H54 (cell line): ENCODE measurements at regions not wholly inside any gene's neighbourhood (a gene's known extent, or its start where the extent isn't known, plus 50 kb on each side); places are given as distances from the start of the nearest gene placed in this dataset.
"Not testable (repeated sequence)": the region's sequence is repeated elsewhere in the genome, so short reads cannot be mapped to it uniquely, and the experiment has no call there.

Source experiments
- DNase-seq: peaks from one replicate; pipeline ENCODE4 v3.0.0; 2011; ENCODE audit warnings: low spot score, mixed read lengths; ENCODE audit not compliant: insufficient read length
- FAIRE-seq: peaks from 3 replicates; lab custom pipeline; 2011; peaks lifted over from hg19 to GRCh38; lab: Jason Lieb, UNC
- POLR2A ChIP-seq: IDR thresholded peaks from 2 replicates; pipeline ENCODE4 v1.6.1; 2011; ENCODE audit warnings: low read depth, mild to moderate bottlenecking, low read length

DNA sequence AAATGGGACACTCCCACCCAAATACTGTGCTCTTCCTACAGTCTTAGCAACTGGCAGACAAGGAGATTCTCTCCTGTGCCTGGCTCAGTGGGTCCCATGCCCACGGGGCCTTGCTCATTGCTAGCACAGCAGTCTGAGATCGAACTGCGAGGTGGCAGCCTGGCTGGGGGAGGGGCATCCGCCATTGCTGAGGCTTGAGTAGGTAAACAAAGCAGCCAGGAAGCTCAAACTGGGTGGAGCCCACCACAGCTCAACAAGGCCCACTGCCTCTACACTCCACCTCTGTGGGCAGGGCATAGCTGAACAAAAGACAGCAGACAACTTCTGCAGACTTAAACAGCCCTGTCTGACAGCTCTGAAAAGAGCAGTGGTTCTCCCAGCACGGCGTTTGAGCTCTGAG, 174.8 kb downstream of the COL12A1 start:
- DNase-seq, FAIRE-seq: not testable (repeated sequence)

DNA sequence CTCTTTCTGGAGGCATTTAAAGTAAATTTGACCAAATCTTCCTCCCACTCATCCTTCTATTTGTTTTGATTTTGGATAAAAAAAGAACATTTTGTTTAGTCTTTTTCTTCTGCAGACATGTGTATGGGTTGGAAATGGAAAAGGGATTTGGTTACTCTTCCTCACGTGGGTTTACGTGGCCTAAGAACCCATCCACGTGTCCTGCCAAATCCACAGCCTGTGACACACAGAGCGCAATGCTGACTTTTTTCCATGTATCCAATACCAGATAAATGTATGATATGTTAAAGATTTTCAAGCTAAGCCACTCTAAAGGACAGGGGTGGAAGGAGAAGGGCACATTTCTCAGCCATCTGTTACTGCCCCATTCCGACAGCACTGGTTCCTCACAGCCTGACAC, 176.5 kb downstream of the COL12A1 start:
- TF ChIP-seq POLR2A: no peak
- no peak for DNase-seq
- FAIRE-seq: no peak

DNA sequence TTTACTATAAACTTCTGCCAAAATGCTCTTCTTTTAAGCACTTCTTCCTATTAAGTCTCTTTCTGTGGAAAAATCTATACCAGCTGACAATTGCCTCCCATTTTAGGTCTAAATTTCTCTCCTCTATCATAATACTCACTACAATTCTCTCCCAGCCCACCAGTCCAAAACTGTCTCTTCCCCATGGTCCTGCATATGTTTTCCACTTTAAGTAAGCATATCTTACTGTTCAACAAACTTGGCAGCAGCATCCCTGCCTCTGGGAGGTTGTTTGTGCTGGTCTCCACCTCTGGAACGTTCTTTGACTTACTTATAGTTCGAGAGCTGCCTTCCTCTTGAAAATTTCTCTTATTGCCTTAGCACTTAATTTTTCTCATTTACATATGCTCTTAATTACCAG, 180.5 kb downstream of the COL12A1 start:
- DNase-seq (no peak), FAIRE-seq (no peak)
- TF ChIP-seq POLR2A: no peak

DNA sequence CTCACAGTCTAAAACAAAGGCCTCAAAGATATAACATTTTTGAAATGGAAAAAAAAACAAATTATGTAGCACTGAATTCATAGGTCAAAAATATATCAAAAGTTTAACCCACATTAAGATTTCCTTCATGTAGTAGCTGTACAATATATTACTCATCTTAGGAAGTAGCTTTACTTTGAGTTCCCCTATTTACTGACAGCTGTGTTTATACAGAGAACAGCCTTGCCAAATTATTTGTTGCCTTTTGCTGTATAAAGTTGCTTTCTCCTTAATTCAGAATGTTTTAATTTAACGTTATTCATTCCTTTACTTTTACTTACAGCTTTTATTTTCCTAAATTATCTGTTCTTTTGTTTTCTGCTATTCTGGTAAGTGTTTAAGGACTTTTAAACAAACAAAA, 181.0 kb downstream of the COL12A1 start:
- FAIRE-seq: no peak
- no peak for TF ChIP-seq POLR2A
- DNase-seq: no peak

DNA sequence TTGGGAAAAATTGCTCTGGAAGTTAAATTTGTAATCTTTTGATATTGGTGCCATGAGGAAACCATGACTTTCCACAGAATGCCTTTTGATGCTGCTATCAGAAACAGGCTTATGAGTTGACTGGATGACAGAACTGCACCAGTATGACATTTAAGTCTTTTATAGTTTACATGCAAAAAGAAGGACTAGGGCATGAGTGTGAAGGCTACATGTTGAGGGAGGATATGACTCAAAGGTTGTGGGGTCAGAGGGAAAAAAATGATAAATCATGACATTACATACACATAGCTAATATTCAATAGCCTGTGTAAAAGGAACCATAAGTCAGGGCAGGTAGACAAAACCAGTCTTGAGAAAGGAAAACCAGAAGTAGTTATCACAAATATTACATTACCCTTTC, 182.2 kb downstream of the COL12A1 start:
- no peak for TF ChIP-seq POLR2A
- FAIRE-seq (no peak), DNase-seq (no peak)

DNA sequence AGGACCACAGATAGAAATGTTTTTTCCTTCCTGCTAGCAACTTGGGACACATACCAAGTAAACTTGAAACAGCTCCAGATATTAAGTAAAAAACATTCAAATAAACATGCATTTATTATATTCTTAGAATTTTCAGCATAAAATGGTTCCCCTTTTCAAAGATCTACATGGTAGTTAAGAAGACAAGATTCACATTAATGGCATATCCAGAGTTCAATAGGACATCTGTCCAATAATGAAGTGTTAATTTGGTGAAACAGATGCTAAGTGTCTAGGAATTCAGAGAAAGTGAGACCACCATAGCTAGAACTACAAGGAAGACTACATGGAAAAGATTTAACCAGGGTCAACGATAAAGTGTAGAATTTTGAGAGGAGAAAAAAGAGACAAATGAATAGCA, 184.9 kb downstream of the COL12A1 start:
- no peak for TF ChIP-seq POLR2A
- FAIRE-seq (no peak), DNase-seq (no peak)

DNA sequence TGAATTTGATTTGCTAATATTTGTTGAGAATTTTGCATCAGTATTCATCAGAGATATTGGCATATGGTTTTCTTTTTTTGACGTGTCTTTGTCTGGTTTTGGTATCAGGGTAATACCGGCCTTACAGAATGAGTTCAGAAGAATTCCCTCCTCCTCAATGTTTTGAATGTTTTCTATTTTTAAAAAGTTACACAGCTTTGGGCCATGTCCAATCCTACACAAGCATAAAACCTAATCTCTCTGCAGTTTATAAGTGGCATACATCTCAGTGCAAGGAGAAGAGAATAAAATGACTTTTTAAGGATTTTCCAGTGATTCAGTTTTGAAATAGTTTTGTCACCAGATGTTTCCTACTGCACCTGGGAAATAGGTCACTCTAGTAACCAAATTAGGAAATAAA, 185.5 kb downstream of the COL12A1 start:
- no peak for DNase-seq
- TF ChIP-seq POLR2A: no peak
- FAIRE-seq: no peak

DNA sequence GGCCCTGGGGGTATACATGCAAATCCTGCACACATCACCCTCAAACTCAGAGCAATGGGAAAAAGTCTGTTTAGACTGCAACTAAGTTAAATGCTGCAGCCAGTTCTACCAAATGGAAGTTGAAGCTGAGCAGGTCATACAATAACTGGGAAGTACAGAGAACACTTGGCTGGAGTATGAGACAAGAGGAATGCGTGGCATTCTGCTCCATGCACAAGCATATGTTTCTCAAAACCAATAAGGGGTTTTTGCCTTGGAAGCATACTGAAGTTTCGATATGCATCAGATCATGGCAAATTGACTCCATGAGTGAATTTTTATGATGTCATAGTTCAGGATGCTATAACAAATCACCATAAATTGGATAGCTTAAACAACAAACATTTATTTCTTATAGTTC, 193.8 kb downstream of the COL12A1 start:
- DNase-seq (no peak), FAIRE-seq (no peak)
- no peak for TF ChIP-seq POLR2A

DNA sequence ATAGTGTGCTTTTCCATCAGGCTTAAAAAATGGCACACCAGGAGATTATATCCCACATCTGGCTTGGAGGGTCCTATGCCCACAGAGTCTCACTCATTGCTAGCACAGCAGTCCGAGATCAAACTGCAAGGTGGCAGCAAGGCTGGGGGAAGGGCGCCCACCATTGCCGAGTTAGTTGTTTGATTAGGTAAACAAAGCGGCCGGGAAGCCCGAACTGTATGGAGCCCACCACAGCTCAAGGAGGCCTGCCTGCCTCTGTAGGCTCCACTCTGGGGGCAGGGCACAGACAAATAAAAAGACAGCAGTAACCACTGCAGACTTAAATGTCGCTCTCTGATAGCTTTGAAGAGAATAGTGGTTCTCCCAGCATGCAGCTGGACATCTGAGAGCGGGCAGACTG, 201.9 kb downstream of the COL12A1 start:
- FAIRE-seq, DNase-seq: not testable (repeated sequence)

DNA sequence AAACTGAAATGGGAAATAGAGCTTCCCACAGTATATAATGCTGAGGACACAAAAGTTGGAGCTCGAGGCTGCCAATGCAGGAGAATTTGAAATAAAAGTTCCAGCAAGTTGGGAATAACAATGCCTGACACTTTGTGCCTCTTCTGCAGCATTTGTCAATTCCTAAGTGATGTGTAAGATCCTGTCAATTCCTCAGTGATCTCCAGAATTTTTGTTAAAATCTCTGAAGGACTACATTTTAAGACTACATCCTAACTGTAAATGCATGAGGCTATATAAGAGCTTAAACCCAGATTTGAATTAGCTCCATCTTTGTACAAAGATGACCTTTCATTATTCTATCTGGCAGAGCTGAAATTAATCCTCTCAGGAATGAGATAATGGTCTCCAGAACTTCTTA, 208.2 kb downstream of the COL12A1 start:
- FAIRE-seq (no peak), DNase-seq (no peak)
- TF ChIP-seq POLR2A: no peak

DNA sequence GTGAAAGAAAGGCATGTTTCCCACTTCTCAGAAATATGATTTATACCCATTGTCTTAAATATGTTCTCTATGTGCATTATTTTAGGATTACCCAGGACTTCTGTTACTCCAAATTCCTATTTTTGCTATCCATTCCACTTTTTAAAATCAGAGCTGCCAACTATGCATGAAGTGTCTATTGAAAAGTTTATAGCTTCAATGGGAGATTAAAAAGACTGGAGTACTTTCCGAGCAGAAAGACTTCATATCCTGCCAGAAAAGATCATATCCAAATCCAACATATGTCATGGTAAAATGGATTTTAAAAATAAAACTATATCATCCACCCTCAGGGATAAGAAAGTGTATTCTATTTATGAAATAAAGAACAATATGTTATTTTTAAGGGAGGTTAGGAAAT, 212.7 kb downstream of the COL12A1 start:
- TF ChIP-seq POLR2A: no peak
- FAIRE-seq: no peak
- no peak for DNase-seq

DNA sequence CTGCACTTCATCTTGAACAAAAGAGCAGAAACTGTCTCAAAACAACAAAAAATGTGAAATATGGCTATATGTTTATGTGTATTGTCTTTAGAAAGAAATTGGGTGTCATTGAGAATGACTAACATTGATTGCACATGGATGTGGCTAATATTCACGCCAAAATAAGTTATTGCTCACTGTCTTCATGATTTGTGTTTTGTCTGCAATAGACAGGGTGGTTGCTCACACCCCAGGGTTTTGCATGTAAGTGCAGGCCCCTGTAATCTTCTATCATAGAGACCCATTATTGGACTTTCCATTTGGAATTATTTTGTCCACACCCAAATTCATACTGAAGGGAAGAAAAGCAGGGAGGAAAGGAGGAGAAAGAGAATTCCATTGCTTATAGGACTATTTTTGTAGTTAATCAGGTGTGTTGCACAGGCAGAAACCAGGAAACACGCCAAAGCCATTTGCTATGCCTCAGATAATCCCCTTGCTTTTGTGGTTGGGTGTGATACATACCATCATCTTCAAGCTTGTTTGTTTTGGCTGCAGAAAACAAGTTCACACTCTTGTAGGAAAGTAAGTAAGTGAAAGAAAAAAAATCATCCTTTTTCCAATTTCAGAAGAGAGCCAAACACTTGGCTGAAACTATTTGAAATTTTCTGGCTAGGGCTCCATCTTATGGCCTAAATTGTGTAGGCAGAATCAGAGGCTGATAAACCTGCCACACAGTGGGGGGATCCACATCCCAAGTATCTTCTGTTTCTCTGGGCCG, 214.1 kb downstream of the COL12A1 start:
- DNase-seq (no peak), FAIRE-seq (no peak)
- TF ChIP-seq POLR2A: no peak

DNA sequence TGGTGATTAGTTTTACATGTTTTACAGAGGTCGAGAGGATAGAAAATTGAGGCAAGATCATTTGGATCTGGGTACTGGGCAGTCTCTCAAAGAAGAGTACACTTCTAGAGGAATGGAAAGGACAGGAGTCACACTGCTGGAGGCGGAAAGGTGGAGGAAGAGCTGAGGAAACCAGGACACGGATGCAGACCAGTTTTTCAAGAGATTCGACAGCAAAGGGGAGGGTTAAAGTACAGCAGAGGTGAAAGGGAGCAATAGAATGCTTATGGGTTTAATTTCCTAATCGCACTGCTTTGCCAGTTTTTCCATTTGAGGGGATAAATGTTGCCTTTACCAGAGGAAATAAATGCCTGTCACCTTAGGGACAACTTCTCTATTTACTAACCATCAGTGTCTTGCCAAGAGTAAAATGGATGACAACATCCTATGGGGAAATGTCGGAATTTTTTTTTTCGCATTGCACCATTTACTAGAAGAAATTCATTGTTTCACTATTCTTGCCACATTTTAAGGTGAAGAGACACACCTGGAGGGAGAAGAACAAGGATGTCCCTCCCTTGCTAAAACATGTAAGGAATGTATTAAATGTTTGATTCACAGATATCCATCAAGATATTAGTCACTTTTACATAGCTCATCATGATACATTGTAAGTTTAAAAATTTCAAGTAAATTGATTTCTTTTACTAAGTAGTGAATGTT, 226.6 kb downstream of the COL12A1 start:
- DNase-seq (no peak), FAIRE-seq (no peak)
- no peak for TF ChIP-seq POLR2A

DNA sequence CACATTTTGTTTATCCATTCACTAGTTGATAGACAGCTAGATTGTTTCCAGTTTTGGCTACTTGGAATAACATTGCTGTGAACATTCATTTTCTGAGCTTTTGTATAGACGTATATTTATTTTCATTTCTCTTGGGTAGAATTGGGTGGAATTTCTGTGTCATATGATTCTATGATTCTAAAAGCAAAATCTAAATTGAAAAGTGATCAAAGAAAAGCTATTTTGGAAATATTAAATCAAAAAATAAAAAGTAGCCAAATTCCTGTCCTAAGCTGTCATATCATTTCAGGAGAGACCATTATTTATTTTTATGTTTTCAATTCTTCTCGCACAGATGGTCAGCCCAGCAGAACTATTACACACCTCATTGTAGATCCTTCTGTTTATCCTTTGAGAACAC, 229.2 kb downstream of the COL12A1 start:
- no peak for DNase-seq
- FAIRE-seq: no peak
- no peak for TF ChIP-seq POLR2A

DNA sequence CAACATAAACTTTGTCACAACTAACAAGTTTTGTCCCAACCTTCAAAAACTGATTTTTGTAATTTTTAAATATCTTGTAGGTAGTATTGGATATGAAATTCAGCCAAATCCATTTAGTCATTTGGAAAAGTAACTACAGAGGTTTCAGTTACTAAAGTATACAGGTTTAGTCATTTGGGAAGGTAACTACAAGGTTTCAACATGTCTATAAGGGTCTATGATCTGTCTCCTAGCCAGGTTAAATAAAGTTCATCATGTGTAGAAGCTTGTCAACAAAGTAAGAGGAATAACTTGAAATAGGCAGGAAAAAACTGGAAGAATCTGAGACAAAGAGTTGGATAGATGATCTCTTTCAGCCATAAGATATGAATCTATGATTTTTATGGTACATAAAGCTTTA, 229.8 kb downstream of the COL12A1 start:
- TF ChIP-seq POLR2A: no peak
- FAIRE-seq (no peak), DNase-seq (no peak)

DNA sequence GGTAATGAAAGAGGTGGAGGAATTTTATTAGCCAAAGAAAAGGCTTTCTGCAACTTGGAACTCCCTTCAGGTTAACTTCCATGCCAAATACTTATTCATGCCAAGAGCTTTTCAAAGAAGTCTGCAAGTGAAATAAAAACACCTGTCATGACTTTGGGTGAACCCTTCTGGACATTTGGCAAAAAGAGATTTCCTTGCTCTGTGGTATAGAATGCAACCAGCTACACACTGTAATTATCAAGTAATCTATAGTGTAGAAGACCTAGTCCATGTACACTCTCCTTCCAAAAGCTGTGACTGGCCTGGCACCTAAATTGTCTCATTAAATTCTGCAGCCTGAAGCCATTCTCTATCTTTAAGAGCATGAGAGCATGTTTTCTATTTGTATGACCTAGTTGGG, 232.3 kb downstream of the COL12A1 start:
- DNase-seq (no peak), FAIRE-seq (no peak)
- no peak for TF ChIP-seq POLR2A
